Spinal cord (tissue), 9 donors: ENCODE measurements at regions not wholly inside any gene's neighbourhood (a gene's known extent, or its start where the extent isn't known, plus 50 kb on each side); places are given as distances from the start of the nearest gene placed in this dataset.

ENCODE experiments used
- DNase-seq, 6 donors: peaks; one replicate each; pipeline versions ENCODE4 v3.0.0 to v3.0.0-alpha.2; 2013 to 2015; ENCODE audit warnings: low spot score in 6 of 6, low read depth in 4 of 6
- H3K27ac ChIP-seq: one replicate; pipeline ENCODE4 v1.5.1; 2013; ENCODE audit warnings: low read depth, low read length, control low read depth
- H3K27me3 ChIP-seq: one replicate; pipeline ENCODE4 v1.6.1; 2013; ENCODE audit warnings: low read length; ENCODE audit not compliant: control insufficient read depth, insufficient read depth
- H3K36me3 ChIP-seq: one replicate; pipeline ENCODE4 v1.6.1; 2013; ENCODE audit warnings: low read length; ENCODE audit not compliant: control insufficient read depth, insufficient read depth
- H3K4me1 ChIP-seq: one replicate; pipeline ENCODE4 v1.6.1; 2013; ENCODE audit warnings: low read length; ENCODE audit not compliant: control insufficient read depth, insufficient read depth
- H3K4me3 ChIP-seq: one replicate; pipeline ENCODE4 v1.5.1; 2013; ENCODE audit warnings: low read depth, low read length, control low read depth
- H3K9me3 ChIP-seq: one replicate; pipeline ENCODE4 v1.6.1; 2013; ENCODE audit warnings: low read length; ENCODE audit not compliant: control insufficient read depth, insufficient read depth
- WGBS: methylation state at CpG from one replicate; pipeline ENCODE4 v1.1.5; 2013; ENCODE audit warnings: missing lambda C conversion rate; ENCODE audit not compliant: insufficient coverage; 5-methylcytosine and 5-hydroxymethylcytosine counted together
- donor health status: healthy.

DNA sequence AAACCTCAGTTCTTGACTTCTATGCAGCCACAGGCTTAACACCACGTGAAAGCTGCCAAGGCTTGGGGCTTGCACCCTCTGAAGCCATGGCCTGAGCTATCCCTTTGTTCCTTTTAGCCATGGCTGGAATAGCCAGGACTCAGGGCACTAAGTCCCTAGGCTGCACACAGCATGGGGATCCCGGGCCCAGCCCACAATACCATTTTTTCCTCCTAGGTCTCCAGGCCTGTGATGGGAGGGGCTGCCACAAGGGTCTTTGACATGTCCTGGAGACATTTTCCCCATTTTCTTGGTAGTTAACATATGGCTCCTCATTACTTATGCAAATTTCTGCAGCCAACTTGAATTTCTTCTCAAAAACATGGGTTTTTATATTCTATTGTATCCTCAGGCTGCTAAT lies 619.1 kb downstream of the NYAP2 start:
- H3K27me3 ChIP-seq: no peaks in the 10 kb centered on the region

GRCh38 chr2:226017537-226017936 lies 618.0 kb downstream of the NYAP2 start:
- no peak for DNase-seq
- no CpG with 5 or more reads among the region's 2 CpGs for WGBS
- no peak overlapping the region for H3K4me3 ChIP-seq
- H3K4me1 ChIP-seq: no peaks in the 10 kb centered on the region
- H3K9me3 ChIP-seq: no peaks in the 10 kb centered on the region
- no peaks in the 10 kb centered on the region for H3K36me3 ChIP-seq
- H3K27ac ChIP-seq: no peak overlapping the region
- no peaks in the 10 kb centered on the region for H3K27me3 ChIP-seq

More for the DNA sequence above, 619.1 kb downstream of the NYAP2 start:
- no peaks in the 10 kb centered on the region for H3K4me1 ChIP-seq
- DNase-seq: no peak
- WGBS: 82% methylated on average over 2 of the region's 2 CpGs
- no peaks in the 10 kb centered on the region for H3K36me3 ChIP-seq
- H3K9me3 ChIP-seq: no peaks in the 10 kb centered on the region
- no peak overlapping the region for H3K4me3 ChIP-seq
- H3K27ac ChIP-seq: no peak overlapping the region

DNA sequence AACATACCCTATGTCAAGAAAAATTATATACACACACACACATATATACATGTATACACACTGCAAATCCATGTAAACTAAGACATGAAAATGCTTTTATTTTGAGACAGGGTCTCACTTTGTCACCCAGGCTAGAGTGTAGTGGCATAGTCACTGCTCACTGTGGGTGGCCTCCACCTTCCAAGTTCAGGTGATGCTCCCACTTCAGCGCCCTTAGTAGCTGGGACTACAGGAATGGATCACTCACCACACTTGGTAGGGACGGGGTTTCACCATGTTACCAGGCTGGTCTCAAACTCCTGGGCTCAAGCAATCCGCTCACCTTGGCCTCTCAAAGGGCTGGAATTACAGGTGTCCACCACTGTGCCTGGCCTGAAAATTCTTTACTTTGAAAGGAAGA lies 617.6 kb downstream of the NYAP2 start:
- no peaks in the 10 kb centered on the region for H3K4me1 ChIP-seq
- DNase-seq: no peak
- WGBS: 100% methylated on average over 2 of the region's 3 CpGs
- no peak overlapping the region for H3K27ac ChIP-seq
- H3K4me3 ChIP-seq: no peak overlapping the region
- no peaks in the 10 kb centered on the region for H3K9me3 ChIP-seq
- no peaks in the 10 kb centered on the region for H3K36me3 ChIP-seq
- no peaks in the 10 kb centered on the region for H3K27me3 ChIP-seq

DNA sequence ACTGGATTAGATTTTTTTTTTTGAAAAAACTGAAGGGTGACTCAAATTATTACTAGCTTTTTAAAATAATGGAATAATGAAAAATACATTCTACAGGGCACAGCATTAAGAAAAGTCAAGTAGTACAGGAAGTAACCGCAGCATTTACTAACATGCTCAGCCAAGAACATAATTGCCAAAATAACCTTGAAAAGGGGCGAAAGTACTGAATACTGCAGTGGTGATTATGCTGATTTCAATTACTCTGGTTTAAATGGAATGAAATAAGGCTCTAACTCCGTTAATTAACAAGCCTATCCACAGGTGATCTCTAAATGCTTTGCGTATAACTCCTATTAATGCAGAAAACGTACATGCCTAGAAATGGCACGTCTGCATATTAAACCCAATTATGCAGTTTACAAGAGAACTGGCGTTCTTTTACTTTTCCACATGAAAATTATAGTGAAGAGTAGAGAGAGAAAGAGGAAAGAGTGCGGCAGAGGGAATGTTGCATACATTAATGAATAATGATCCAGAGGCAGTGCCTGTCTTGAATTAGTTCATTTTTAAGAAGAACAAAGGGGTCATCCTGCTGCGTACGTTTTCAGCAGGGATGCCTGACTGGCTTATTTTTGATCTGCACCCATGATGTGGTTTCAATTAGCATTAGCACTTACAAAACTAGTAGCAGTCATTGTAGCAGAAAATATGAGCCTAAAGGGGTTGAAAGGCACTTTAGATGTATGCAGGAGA lies 612.4 kb downstream of the NYAP2 start:
- no peaks in the 10 kb centered on the region for H3K4me1 ChIP-seq
- H3K9me3 ChIP-seq: no peaks in the 10 kb centered on the region
- no peaks in the 10 kb centered on the region for H3K27me3 ChIP-seq
- H3K36me3 ChIP-seq: no peaks in the 10 kb centered on the region
- no peak overlapping the region for H3K4me3 ChIP-seq
- H3K27ac ChIP-seq: no peak overlapping the region
- DNase-seq: peak in 2 of 6 donors; percentile 9 to 73
- 8% methylated on average over 3 of the region's 10 CpGs for WGBS

DNA sequence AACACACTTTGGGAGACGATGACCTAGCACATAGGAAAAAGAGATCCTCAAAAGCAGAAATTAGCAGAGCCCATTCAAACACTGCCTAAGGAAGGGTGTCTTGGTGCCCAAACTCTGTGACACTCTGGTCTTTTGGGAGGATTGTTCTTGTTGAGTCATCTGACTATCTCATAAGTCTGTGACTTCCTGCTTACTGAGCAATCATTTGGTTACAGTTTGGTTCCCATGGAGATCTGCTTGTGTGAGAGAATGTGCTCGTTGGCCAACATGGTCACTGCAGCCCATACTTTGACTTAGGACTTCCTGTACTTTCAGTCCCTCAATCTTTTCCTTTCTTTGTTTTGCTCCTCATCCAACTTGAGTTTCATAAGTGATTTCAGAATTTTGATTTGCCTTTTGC lies 602.9 kb downstream of the NYAP2 start:
- Histone ChIP-seq H3K36me3 (no peaks in the 10 kb centered on the region), H3K27ac (no peak overlapping the region), H3K4me3 (no peak overlapping the region), H3K27me3 (no peaks in the 10 kb centered on the region), H3K4me1 (no peaks in the 10 kb centered on the region), H3K9me3 (no peaks in the 10 kb centered on the region)
- no peak for DNase-seq
- WGBS: 100% methylated on average over 1 of the region's 2 CpGs

GRCh38 chr2:226001716-226002115 lies 602.2 kb downstream of the NYAP2 start:
- Histone ChIP-seq H3K27ac (no peak overlapping the region), H3K36me3 (no peaks in the 10 kb centered on the region)
- WGBS: no CpG with 5 or more reads among the region's 1 CpG

GRCh38 chr2:225999692-226000091 lies 600.2 kb downstream of the NYAP2 start:
- Histone ChIP-seq H3K4me3 (no peak overlapping the region), H3K9me3 (no peaks in the 10 kb centered on the region), H3K36me3 (no peaks in the 10 kb centered on the region), H3K27me3 (no peaks in the 10 kb centered on the region), H3K4me1 (no peaks in the 10 kb centered on the region), H3K27ac (no peak overlapping the region)
- 67% methylated on average over 1 of the region's 2 CpGs for WGBS
- DNase-seq: peak in 1 of 6 donors; percentile 22

More at GRCh38 chr2:226001716-226002115, 602.2 kb downstream of the NYAP2 start:
- DNase-seq: no peak
- H3K4me1 ChIP-seq: no peaks in the 10 kb centered on the region
- no peaks in the 10 kb centered on the region for H3K27me3 ChIP-seq
- H3K9me3 ChIP-seq: no peaks in the 10 kb centered on the region
- no peak overlapping the region for H3K4me3 ChIP-seq

GRCh38 chr2:225998653-225999052 lies 599.1 kb downstream of the NYAP2 start:
- H3K27ac ChIP-seq: no peak overlapping the region
- no peaks in the 10 kb centered on the region for H3K36me3 ChIP-seq
- no peaks in the 10 kb centered on the region for H3K4me1 ChIP-seq
- no peaks in the 10 kb centered on the region for H3K27me3 ChIP-seq
- H3K9me3 ChIP-seq: no peaks in the 10 kb centered on the region
- DNase-seq: no peak
- no peak overlapping the region for H3K4me3 ChIP-seq
- 100% methylated on average over 2 of the region's 4 CpGs for WGBS

DNA sequence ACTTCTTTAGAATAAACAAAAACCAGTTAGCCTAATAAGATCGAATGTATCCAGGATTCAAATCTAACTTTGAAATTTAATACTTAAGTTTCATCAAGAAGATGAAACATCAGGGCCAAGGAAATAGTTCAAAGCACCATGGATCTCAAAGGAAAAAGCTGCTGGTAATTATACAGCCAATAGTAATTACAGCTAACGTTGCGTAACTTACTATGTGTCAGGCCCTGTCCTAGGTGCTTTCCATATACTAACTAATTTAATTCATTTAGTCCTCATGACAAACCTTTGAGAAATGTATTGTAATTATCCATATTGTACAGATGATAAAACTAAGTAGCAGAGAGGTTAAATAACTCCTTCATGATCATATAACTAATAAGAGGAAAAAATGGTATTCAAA lies 598.6 kb downstream of the NYAP2 start:
- WGBS: no CpG with 5 or more reads among the region's 3 CpGs
- H3K36me3 ChIP-seq: no peaks in the 10 kb centered on the region
- no peaks in the 10 kb centered on the region for H3K4me1 ChIP-seq
- no peak overlapping the region for H3K27ac ChIP-seq
- no peak for DNase-seq
- no peaks in the 10 kb centered on the region for H3K27me3 ChIP-seq
- H3K4me3 ChIP-seq: no peak overlapping the region
- H3K9me3 ChIP-seq: no peaks in the 10 kb centered on the region

- H3K27me3 ChIP-seq: no peaks in the 10 kb centered on the region
- no CpG with 5 or more reads among the region's 2 CpGs for WGBS
Measured at GRCh38 chr2:225996462-225996828, 596.9 kb downstream of the NYAP2 start.

More at GRCh38 chr2:225996462-225996828, 596.9 kb downstream of the NYAP2 start:
- Histone ChIP-seq H3K9me3 (no peaks in the 10 kb centered on the region), H3K36me3 (no peaks in the 10 kb centered on the region), H3K4me1 (no peaks in the 10 kb centered on the region), H3K4me3 (no peak overlapping the region), H3K27ac (no peak overlapping the region)
- no peak for DNase-seq
